Epithelial cell of esophagus (primary cell): ENCODE measurements at regions not wholly inside any gene's neighbourhood (a gene's known extent, or its start where the extent isn't known, plus 50 kb on each side); places are given as distances from the start of the nearest gene placed in this dataset.

ENCODE experiments used
- DNase-seq: peaks from one replicate; pipeline ENCODE4 v3.0.0; 2010; ENCODE audit warnings: low read depth
- H3K4me3 ChIP-seq: 2 replicates; pipeline ENCODE4 v1.5.1; 2011; ENCODE audit warnings: mild to moderate bottlenecking, low read length, control low read depth
- CTCF ChIP-seq: IDR thresholded peaks from 2 replicates; pipeline ENCODE4 v1.5.1; 2011; ENCODE audit warnings: low read depth, mild to moderate bottlenecking, low read length, control low read depth, inconsistent platforms; ENCODE audit not compliant: insufficient read depth; ENCODE audit errors: missing control alignments

DNA sequence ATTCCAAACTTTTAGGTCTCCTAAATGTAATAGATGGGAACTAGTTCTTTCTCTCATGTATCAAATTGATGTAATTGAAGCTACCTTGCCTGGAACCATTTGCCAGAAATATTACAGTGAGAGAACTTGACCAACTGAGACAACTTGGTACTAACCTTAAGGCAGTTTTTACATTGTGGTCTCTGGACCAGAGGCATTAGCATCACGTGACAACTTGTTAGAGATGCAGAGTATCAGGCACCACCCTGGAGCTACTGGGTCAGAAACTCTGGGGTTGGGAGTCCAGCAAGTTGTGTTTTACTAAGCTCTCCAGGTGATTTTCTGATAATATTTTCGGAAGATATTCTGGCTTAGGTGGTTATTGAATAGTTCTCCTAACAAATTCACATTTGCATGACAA lies 982.1 kb upstream of the SLC35B3 start:
- H3K4me3 ChIP-seq: no peak overlapping the region
- TF ChIP-seq CTCF: no peak
- DNase-seq: no peak

DNA sequence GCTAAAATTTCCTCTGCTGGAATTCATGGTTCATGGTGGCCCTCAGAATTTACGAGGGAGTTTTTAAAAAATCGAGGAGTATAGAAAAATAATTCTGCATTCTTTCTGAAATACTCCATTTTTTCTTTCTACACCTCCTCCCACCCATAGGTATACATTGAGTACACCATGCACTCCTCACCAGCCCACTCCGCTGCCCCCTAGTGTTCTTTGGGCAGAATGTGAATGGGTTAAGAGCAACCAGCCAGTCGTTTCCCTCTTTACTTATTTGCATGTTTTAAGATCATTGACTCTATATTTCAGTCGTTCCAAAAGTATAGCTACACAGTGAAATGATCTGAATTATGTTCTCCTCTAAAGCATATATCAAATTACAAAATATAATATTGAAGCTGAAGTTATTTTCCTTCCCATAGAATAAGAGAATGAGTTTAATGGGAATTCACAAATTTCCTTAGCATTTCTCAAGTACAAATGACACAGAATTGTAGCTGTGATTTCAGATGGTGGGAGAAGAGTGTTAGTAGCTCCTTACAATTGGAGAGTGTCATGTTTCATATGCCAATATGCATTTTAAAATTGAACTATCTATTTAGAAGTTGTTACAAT lies 977.7 kb upstream of the SLC35B3 start:
- TF ChIP-seq CTCF: peak; percentile 64
- DNase-seq: peak; percentile 60
- no peak overlapping the region for H3K4me3 ChIP-seq

GRCh38 chr6:9409126-9409525 lies 973.8 kb upstream of the SLC35B3 start:
- TF ChIP-seq CTCF: no peak
- DNase-seq: no peak
- no peak overlapping the region for H3K4me3 ChIP-seq

GRCh38 chr6:9408402-9409117 lies 973.2 kb upstream of the SLC35B3 start:
- TF ChIP-seq CTCF: no peak
- H3K4me3 ChIP-seq: no peak overlapping the region
- DNase-seq: peak; percentile 10

DNA sequence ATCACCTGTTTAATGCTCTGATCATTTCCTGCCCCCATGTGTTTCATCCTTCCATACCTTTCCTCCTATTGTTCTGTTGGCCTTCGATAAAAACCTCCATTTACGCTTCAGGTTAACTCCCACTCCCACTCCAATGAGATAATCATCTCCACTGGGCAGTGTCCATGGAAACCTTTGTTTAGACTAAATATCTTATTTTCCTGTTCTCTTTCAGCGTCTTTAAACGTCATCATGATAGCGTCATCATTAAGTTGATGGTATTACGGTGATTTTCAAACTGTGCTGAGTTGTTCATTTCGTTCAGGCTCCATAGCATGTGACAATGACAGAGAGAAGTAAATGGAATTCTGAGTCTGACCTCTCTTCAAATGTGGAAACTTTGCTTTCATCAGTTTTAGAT lies 970.5 kb upstream of the SLC35B3 start:
- TF ChIP-seq CTCF: no peak
- no peak for DNase-seq
- H3K4me3 ChIP-seq: no peak overlapping the region

- TF ChIP-seq CTCF: no peak
- DNase-seq: peak; percentile 91
- no peak overlapping the region for H3K4me3 ChIP-seq
Observed at GRCh38 chr6:9405369-9405768, 970.0 kb upstream of the SLC35B3 start.
